Iris pigment epithelial cell (primary cell): ENCODE measurements at regions not wholly inside any gene's neighbourhood (a gene's known extent, or its start where the extent isn't known, plus 50 kb on each side); places are given as distances from the start of the nearest gene placed in this dataset.

Experiments used
- DNase-seq: peaks from one replicate; pipeline ENCODE4 v3.0.0-alpha.2; 2011; ENCODE audit warnings: low read depth

DNA sequence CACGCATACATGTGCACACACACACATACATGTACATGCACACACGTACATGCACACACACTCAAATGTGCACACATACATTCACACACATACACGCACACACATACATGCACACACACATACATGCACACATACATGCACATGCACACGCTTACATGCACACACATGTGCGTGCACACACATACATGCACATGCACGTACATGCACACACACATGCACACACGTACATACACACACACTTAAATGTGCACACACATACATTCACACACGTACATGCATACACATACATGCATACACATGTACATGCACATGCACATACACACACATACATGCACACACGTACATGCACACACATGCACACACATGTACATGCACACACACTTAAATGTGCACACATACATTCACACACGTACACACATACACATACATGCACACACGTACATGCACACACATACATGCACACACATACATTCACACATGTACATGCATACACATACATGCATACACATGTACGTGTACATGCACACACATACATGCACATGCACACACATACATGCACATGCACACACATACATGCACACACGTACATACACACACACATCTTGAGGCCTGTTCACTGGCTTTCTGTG lies 283.7 kb upstream of the ID2 start:
- no peak for DNase-seq

DNA sequence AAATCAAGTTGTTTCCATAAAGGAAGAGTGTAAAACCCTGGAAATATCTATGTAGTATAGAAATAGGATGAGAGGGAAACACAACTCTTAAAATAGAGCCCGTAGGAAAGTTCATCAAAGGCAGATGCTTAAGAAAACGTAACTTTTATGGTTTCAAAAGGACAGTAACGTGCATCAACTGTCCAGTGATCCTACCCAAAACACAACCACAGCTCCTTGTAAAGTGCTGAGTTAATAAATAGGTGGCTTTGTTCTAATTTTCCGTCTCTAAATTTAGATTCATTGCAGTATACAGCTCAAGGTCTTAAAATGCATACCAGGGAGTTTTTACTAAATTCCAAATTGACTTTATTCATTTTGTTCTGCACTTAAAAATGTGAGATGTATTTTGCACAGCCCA lies 282.1 kb upstream of the ID2 start:
- DNase-seq: no peak

DNA sequence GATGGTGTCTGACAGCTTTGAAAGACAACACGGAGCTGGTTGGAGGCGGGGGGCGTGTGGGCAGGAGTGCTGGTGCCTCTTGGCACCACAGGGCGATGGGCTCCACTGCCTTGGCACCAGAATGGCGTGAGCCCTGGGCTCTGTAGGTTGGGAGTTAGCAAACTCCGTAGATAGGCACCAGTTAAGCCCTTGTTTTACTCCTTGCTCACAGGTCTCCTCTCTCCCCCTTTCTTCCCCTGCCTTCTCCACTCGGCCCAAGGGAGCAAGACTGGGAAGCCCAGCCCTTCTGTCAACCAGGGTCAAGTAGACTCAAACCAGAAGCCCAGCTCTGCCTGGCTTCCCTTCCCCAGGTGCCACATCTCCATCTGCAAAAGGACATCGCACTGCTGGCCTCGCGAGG lies 281.7 kb upstream of the ID2 start:
- DNase-seq: no peak

DNA sequence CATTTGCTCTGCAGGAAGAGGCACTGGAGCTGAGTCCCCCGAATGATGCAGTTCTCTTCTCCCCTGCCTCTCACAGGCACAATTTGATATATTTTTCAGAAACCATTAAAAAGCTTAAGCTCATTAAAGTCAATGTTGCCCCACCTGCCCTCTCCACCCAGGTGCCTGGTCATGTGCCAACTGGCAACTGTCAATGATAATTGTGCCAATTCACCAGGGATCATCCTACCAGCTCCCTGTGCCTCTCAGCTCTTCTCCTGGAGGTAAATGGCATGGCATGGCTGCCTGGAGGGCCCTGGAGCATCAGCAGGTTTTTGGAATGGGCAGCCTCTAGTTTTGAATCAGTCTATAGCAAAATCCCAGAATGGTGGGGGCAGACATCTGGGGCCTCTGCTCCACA lies 279.6 kb upstream of the ID2 start:
- DNase-seq: no peak

DNA sequence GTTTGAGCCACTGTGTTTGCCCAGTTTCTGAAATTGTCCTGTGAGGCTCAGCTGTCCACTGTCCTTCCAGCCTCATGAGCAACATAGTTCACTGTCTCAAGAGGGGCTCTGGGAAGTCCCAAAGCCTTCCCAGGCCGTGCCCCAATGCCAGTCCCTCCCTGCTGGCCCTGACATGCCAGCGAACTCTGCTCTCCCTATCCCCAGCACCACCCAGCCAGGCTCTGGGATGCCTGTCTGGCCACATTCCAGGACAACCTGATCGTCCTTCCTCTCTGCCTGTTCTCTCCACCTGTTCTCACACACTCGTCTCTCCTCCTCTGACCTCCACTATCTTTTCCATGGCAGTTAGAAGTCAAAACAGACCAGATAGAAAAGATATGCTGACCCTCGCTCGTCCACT lies 278.0 kb upstream of the ID2 start:
- no peak for DNase-seq

DNA sequence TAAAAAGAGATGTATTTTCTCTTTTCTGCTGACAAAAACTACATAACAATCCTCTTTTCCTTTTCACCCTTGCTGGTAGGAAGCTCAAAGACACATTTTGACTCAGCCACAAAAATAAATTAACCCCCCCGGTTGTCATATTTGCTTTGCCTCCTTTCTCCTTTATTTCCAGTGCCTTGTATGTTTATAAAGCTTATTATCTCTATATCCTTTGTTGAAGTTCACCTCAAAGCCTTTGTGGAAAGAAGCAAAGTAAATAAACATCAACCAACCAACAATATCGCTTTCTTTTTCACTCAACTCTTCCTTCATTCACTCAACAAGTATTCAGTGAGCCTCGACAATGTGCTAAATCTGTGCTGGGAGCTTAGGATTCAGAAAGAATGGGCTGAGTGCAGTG lies 276.5 kb upstream of the ID2 start:
- no peak for DNase-seq

DNA sequence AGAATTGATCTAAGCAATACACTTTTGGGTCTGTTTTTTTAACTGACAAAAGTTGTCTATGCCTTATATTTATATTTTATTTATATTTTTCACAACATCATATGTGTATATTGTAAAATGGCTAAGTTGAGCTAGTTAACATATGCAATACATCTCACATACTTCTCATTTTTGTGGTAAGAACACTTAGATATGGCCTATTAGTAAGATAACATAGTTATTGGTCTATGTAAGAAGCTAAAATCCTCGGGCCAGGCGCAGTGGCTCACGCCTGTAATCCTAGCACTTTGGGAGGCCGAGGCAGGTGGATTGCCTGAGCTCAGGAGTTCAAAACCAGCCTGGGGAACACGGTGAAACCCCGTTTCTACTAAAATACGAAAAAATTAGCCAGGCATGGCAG lies 275.6 kb upstream of the ID2 start:
- no peak for DNase-seq

DNA sequence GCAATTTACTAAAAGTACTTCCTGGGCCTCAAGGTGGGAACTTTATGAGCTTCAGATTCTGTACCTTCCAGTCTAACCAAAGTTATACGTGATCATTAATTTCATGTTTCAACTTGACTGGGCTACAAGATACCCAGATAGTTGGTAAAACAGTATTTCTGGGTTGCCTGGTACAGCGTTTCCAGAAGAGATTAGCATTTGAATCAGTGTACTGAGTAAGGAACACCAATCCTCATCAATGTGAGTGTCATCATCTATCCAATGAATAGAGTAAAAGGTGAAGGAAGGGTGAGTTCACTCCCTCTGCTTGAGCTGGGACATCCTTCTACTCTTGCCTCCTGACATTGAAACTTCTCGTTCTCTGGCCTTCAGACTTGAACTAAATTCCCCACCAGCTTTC lies 274.5 kb upstream of the ID2 start:
- no peak for DNase-seq

DNA sequence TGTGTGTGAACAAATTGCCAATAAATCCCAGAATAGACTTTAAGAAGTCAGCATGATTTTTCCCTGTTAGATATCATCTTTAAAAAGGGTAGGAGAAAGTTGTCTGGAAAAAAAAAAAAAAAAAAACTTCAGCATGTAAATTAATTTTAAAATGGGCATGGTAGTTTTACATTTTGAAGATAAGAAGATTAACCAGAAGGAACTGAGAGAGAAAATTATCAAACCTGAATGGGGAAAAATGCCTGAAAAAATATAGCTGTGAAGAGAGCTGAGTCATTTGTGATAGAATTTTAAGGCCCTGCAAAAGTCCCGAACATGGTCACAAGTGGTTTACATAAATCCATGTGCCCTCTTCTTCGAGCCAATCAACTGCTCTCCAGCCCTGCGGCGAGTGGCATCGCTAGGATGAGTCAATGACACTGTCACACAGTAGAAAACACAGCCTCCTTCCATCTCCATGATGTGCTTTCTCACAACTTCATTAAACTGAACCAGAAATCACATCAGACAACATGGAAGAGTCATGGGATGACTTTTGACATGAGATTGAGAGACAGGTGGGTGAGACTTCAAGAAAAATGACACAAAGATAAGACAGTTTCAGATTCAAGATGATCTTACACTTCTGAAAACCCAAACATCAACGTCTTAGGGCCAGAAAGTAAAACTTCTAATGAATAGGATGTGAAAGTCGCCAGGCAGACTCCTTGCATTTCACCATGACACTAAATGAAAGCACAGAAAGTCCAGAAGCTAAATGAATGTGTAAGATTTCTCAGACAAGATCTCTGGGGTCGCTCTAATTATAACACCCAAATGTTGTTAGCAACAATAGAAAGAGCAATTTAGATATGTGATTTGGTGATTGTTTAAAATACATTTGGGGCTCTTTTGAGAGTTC lies 273.0 kb upstream of the ID2 start:
- DNase-seq: no peak

DNA sequence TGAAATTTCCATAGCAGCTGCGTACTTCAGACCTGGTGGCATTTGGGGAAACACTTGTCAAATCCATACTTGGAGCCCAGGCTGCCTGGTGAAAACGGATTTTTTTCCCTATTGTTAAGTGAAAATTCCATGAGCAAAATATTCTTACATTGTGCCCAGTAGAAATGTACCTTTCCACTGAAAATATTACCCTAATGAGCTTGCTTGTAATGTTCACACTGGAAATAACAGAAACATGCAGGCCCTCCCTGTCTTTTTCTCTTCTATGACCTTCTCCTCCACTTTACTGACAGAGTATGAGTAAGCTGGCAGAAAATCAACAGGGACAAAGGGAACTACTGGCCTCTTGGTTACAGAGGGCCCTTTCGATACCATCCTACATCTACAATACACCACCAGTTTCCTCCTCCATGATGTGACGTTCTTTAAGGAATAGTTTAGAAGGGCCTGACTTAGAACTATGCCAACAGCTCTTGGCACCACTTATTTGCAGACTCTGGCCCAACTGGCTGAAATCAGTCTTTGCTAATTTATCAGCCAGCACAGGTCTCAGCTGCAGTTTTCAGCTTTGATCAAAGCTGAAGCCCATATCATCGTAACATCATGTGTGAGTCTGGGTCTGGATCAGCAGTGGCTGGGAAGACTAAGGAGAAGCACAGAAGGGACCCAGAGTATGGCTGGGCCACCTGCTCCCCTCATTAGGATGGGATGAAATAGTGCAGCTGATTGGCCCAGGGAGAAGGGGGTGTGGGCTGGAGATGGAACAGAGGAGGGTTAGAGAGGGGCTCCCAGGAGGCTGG lies 272.2 kb upstream of the ID2 start:
- no peak for DNase-seq

DNA sequence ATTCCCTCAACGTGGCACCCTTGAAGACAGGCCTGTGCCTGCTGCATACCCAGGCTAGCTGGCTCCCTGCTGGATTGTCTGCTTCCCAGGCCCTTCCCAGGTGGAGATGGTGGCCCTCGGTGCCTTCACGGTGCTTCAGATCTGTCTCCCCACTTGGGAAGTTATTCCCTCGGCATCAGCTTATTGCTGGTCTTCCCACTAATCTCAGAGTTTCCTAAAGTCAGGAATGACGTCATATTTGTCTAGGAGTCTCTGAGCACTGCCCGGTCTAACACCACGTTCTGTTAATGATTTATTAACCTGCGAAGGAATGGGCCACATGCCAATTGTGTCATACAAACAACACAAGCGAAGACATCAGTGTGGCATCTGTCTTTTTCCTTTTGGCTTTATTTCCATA lies 269.8 kb upstream of the ID2 start:
- no peak for DNase-seq

DNA sequence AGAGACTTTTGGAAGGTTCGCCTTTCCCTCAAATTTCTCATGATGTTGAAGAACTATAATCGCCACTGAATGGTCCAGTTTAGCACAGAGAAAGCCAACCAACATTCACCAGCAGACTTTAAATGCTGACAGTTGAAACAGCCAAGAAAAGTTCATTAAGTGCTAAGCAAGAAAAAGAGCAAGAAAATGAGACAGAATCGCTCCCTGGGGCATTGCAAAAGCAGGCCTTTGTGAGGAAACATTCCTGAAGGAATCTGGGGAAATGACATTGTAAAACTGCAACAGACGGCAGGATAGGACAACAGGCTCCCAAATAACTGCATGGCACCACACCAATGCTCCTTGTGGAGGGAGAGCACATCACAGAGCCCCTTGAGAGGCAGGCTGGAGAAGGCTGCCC lies 269.3 kb upstream of the ID2 start:
- DNase-seq: no peak

DNA sequence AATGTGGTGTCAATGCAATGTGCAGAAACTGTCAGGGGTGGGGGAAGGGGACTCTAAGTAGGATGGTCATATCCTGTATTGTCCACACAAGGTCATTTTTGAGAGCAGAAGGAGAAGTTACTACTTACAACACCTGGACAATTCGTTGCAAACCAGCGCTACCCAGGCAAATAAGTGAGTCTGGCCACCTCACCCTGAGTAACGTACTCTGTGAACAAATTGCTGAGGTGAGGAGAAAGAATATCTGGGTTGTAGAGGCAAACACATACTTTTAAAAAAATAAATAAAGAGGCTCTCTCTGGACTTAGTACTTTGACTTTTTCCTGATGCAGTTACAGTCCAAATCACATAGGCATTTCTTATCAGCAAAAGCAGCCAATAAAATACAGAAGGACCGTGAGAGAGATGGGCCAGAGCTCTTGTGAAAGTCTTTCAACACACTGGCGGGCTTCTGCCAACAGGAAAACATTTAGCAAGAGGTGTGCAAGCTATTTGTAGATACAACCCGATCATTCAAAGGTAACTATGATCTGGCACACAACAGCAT lies 268.2 kb upstream of the ID2 start:
- DNase-seq: no peak

DNA sequence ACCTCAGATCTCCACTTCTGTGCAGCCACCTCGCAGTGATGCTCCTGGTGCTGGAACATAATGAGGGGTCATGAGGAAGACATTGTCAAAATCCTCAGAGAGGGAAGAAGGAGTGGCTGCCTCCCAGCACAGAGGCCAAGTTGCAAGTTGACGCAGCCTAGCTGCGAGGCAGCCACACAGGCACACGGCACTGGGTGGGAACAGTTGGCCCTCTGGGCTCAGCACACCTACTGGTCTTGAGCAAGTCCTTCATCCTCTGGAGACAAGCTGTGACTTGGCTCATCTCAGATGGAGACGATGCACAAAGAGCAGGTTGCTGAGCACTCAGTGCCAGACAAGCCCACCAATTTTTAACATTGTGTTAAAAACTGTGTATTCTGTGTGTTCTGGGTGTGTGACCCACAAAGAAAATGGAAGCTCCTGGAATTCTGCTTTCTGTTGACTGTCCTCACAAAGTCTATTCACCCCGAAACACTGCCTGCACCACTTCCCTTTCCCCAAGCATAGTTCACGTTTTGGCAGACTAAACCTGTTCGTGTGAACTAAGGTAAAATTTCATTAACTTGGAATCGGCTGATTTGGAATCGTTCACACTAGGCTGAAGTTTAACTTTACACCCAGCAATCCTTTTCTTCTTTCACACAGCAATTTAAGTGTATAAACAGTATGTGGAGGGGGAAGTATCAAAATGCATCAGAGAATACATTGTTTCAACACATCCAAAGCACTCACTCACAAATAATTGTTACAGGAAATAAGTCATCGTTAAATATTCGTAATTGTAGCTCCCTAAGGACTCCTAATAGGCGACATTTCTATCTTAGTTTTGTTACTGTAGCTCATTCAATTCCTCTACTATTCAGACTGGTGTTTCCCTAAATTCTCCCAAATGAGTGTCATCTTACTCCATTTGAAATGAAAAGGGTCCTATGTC lies 266.6 kb upstream of the ID2 start:
- DNase-seq: no peak

DNA sequence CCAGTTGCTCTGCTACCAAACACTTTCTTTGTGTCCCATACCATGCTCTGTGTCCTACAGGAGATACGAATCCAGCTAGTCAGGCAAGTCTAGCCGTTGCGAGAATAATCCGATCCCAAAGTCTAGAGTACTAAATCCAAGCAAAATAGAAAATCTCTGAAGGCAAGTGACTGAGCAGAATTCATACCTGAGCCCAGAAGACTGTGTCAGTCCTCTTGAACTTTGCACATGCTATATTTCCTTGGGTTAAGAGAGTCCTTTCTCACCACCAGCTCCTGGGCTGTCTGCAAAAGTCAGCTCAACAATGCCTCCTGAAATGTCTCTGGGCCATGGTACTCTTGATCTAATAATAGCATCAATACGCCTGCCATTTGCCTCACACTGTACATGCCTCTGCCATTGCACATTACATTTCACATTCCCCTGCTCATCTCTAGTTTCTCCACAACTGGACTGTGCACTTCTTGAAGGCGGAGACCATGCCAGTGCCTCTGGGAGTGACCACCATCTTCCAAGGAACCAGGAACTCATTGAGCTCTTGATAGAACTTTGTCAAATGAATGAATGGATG lies 265.8 kb upstream of the ID2 start:
- DNase-seq: no peak

DNA sequence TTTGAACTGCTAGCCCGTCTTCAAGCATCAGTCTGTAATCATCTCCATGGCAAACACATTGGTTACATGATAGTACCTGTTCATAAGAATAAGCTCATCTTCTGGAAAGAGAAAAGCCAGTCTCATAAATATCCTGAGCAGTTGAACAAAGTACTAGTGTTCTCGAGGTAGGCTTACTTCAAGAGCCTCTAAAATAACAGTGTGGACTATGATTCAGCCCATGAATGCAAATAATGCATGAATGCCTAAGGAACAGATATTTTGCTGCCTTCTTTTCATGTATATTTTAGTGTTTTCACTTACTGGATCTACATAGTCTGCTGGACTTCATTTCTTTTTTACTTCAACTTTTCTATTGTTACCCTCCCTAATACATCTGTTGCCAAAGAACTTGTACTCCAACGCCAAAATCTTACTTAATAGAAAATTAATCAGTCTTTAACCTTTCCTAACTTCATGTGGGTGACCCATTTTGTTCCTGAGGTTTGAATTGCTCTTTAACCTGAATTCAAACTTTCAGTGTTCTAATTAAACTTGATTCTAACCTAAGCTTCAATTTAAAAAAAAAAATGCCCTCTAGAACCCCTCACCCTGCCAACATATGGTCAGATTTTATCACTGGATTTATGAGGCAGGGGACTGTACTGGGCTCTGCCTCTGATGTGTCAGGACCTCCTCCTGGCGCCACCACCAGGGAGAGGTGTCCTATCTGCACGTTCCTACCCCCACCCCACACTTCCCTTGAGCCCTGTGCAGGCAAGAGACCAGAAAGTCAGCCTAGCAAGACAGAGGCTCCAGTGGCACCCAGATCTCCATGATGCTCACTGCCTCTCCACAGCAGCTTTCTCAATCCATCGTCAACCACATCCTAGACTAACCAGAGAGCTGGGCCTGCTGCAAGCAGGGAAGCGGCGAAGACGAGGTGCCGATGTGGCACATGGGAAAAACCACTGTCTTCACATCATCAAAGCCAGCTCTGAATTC lies 264.7 kb upstream of the ID2 start:
- DNase-seq: no peak

DNA sequence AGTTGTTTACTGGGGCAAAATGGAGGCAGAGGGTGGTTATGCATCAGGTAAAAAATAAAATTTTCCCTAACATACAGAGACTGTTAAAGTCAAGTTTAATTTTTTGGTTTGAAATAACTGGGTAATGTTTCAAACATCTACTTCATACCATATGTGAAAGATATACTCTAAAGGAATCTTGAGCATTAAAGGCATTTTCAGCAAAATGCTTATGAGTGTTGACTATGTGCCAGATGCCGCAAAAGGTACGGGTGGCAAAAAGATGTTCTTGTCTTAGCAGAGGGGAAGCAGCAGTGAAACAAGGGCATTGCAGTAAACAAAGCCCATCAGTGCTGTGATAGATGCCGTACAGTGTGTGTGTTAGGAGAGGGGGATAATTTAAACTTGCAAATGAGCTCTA lies 263.1 kb upstream of the ID2 start:
- DNase-seq: peak; percentile 10

DNA sequence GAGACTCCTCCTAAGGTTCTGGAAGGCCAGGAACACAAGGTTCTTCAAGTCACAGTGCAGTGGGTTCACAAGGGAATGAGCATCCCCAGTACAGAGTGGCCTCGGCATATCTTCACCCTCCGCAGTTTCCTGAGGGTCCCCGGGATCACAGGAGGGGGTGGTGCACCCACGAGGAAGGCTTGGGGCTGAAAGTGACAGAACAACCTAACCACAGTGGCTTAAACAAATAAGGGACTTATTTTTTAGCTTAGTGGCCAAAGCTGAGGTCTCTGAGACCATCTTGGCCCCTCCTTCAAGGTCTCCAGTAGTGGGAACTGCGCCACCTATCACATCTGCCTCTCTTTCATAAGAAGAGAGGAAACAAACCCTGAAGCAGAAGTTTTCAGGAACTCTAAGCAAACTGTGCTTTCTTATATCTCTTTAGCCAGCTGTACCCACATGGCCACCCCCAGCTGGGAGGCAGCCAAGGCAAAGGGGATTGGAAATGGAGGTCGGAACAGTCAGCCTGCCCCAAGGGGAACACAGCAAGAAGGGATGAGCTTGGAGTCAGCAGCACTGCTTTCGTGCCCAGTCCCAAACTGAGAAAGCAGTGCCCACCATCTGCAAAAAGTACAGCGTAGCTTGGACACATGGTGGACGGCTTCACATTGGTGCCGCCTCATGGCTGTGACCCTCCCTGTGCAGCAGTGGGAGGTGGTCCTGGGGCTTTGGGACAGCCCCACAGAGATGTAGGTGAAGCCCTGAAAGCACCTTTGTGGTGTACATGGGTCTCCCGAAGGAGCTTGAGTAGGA lies 260.0 kb upstream of the ID2 start:
- DNase-seq: no peak

DNA sequence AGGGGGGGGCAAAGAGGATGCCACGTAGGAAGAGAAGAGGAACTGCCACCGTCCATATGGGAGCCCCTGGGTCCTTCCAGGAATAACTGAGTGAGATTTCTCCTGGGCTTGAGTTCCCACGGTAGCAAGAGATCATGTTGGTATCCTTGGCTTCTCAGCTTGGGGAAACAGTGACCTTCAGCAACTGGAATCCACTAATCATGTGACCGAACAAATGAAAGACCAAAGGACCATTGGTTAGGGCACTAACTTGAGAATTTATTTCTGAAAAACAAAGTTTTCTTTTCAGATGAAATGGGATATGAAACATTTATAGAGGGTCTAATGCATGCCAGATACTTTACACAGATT lies 259.4 kb upstream of the ID2 start:
- no peak for DNase-seq
